AG09309 (cell line): ENCODE measurements at regions not wholly inside any gene's neighbourhood (a gene's known extent, or its start where the extent isn't known, plus 50 kb on each side); places are given as distances from the start of the nearest gene placed in this dataset.
A peak's percentile ranks its signal among the peaks of the same experiment; 100 is the strongest.
"Not testable (repeated sequence)": the region's sequence is repeated elsewhere in the genome, so short reads cannot be mapped to it uniquely, and the experiment has no call there.

Experiments
- DNase-seq: peaks from one replicate; pipeline ENCODE4 v3.0.0-alpha.2; 2010; ENCODE audit warnings: low read depth
- H3K4me3 ChIP-seq: 2 replicates; pipeline ENCODE4 v1.5.1; 2011; ENCODE audit warnings: mild to moderate bottlenecking, low read depth, low read length, moderate library complexity; ENCODE audit not compliant: control insufficient read depth
- TF ChIP-seq, protein P1 (sequence below): IDR thresholded peaks from 2 replicates; pipeline ENCODE4 v1.5.1; 2011; ENCODE audit warnings: mild to moderate bottlenecking, low read depth, low read length, inconsistent platforms; ENCODE audit not compliant: insufficient read depth, control insufficient read depth; ENCODE audit errors: missing control alignments

DNA sequence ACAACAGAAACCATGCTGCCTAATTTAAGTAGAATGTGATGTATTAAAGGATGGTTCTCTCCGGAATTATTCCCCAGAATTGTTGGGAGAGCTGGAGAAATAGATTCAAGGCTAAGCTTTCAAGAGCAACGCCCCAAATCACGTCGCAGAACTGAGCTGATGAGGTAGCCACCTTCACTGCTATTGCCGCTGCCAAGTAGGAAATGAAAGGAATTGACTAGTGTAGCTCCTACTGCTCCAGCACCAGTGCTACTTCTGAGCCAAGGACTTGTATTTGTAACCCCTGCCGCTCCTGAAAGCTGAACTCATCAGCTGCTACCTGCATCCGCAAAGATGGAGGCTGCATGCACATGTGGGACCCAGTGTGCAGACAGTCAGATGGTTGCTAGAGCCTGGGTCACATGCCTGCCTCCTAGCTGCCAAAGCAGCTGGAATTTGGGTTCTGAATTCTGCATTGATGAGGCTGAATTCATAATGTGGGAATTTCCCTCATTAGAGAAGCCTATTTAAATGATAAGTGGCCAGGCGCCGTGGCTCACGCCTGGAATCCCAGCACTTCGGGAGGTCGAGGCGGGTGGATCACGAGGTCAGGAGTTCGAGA lies 173.9 kb downstream of the PDGFRA start:
- DNase-seq = no peak
- H3K4me3 ChIP-seq = no peak overlapping the region
- TF ChIP-seq, protein P1, sequence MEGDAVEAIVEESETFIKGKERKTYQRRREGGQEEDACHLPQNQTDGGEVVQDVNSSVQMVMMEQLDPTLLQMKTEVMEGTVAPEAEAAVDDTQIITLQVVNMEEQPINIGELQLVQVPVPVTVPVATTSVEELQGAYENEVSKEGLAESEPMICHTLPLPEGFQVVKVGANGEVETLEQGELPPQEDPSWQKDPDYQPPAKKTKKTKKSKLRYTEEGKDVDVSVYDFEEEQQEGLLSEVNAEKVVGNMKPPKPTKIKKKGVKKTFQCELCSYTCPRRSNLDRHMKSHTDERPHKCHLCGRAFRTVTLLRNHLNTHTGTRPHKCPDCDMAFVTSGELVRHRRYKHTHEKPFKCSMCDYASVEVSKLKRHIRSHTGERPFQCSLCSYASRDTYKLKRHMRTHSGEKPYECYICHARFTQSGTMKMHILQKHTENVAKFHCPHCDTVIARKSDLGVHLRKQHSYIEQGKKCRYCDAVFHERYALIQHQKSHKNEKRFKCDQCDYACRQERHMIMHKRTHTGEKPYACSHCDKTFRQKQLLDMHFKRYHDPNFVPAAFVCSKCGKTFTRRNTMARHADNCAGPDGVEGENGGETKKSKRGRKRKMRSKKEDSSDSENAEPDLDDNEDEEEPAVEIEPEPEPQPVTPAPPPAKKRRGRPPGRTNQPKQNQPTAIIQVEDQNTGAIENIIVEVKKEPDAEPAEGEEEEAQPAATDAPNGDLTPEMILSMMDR = no peak

DNA sequence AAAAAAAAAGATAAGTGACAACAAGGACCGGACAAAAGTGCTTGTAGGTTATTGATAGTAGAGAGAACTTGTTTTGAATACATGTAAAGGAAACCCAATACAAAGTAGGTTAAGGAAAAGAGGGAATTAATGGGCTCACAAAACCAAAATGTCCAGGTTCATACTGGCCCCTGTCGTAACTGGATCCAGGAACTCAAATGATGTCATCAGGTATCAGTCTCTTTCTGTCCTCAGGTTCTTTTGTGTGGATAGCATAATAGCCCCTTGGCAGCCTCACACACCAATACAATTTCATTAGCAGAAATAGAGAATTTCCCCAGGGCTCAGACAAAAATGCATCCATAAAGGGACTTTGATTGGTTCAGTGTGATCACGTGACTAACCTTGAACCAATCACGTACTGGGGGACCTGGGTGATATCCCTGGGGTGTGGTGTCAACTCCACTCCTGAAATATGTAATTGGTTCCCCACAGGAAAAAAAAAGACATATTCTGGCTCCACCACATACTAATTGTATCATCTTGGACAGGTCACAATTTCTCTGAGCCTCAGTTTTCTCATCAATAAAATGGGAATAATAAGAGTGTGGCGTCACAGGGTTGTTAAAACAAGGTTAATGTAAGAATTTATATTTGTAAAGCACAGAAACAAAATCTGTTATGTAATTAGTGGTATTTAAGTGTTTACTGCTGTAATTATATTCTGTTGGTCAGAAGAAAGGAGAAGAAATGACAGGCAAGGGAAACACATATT lies 174.8 kb downstream of the PDGFRA start:
- DNase-seq = no peak
- TF ChIP-seq, protein P1 = no peak
- no peak overlapping the region for H3K4me3 ChIP-seq

DNA sequence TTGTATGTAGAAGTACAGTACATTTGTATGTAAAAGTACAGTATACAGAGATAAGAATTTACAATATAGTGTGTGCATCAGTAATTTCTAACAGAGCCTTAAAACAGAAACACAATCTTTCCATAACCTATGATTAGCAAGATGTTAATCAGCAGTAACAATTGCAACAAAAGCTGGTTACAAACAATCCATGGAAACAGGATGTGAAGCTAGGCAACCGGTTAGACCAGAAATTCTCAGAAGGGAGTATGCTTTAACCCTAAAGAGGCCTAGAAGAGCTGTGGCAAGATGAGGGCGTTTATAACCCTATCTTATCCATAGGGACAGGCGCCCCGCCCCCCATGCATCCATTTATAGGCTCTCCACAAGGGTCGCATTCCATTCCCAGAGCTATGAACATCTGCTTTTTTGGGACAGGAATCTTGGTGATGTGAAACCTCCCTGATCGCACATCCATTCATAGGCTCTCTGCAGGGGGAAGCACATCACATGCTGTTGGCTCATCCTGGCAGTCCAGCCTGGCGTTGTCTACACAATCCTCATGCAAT lies 180.3 kb downstream of the PDGFRA start:
- H3K4me3 ChIP-seq, DNase-seq: not testable (repeated sequence)

DNA sequence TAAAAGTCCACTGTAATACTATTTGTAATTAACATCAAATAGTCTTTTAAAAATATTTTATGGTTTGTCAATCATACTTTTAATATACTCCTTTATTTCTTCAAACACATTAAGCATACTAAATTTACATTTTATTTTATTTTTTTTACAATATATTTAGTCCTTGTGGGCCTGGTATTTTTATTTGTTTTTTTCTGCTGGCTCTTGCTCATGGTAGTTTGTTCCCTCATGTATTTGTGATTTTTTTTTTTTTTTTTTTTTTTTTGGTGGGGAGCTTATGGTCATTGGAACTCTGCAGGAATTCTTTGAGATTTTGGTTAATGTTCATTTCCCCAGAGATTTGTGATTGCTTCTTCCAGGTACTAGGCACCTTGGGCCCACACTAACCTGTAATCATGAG lies 185.5 kb downstream of the PDGFRA start:
- H3K4me3 ChIP-seq = no peak overlapping the region
- TF ChIP-seq, protein P1 = no peak
- no peak for DNase-seq

DNA sequence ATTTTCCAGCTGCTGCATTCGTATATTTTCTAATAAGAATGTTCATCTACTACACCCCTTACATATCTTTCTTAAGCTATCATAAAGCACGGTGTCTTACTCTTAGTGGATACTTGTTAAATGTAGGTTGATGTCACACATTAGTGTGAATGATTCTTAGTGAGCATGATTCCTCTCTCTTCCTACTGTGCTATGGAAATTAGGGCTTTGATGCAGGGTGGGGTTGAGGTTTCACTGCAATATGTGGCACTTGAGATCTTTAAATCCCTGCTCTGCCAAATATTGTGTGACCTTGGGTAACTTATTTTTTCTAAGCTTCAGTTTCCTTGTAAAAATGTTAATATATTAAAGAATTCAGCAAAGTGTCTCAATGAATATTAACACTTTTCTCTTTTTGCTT lies 188.4 kb downstream of the PDGFRA start:
- TF ChIP-seq, protein P1 = no peak
- no peak for DNase-seq
- no peak overlapping the region for H3K4me3 ChIP-seq

DNA sequence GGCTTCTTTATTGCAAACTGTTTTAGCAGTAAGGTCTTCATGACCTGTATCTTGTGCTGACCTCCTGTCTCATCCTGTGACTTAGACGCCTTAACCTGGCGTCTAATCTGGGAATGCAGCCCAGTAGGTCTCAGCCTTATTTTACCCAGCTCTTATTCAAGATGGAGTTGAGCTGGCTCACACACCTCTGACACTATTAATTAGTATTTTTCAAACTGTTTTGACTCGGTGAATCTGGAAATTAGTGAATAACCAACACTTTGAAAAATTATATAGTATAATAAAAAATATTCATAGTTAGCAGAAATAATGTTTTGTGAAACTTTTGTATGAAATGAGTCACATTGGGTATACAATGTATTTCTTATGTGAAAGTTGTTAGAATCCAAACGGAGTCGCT lies 189.4 kb downstream of the PDGFRA start:
- no peak for DNase-seq
- TF ChIP-seq, protein P1 = no peak
- H3K4me3 ChIP-seq = no peak overlapping the region

DNA sequence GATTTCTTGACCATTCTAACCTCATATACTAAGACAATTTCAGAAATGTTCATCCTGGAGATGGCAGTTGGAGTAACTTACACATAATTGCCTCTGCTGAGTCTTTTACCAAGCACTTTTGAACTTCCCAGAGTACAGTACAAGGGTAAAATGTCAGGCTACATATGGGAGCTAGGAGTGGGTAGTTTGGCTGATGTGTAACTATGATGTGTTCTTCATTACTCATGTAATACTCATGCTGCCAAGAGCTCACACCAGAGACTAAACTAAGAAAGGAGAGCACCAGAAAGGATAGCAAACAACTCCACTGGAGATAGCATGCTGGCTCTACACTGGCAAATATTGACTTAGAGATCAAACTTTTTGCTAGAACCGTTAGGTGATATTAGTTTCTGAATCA lies 194.0 kb downstream of the PDGFRA start:
- TF ChIP-seq, protein P1 = no peak
- H3K4me3 ChIP-seq = no peak overlapping the region
- peak; percentile 21 for DNase-seq
